Breast epithelium (tissue), 3 donors: ENCODE measurements at regions not wholly inside any gene's neighbourhood (a gene's known extent, or its start where the extent isn't known, plus 50 kb on each side); places are given as distances from the start of the nearest gene placed in this dataset.

Source experiments
- POLR2A ChIP-seq: fragments of 450-650 bp; IDR thresholded peaks from one replicate; pipeline ENCODE4 v1.6.1; 2016; ENCODE audit warnings: antibody characterized with exemption, mild to moderate bottlenecking, moderate library complexity
- POLR2AphosphoS5 ChIP-seq, 3 donors: sonication (generic); formaldehyde crosslinking; IDR thresholded peaks; one replicate each; pipeline ENCODE4 v1.6.1; 2017; ENCODE audit warnings: antibody characterized with exemption in 3 of 3
- TF ChIP-seq, protein P1 (sequence below), 3 donors: fragments of 450-650 bp; IDR thresholded peaks; one replicate each; pipeline ENCODE4 v1.5.1; 2016 to 2017; ENCODE audit warnings: antibody characterized with exemption in 3 of 3, mild to moderate bottlenecking in 3 of 3, moderate library complexity in 3 of 3

GRCh38 chr15:91649016-91649415, 204.5 kb upstream of the SLCO3A1 start:
- TF ChIP-seq, protein P1, sequence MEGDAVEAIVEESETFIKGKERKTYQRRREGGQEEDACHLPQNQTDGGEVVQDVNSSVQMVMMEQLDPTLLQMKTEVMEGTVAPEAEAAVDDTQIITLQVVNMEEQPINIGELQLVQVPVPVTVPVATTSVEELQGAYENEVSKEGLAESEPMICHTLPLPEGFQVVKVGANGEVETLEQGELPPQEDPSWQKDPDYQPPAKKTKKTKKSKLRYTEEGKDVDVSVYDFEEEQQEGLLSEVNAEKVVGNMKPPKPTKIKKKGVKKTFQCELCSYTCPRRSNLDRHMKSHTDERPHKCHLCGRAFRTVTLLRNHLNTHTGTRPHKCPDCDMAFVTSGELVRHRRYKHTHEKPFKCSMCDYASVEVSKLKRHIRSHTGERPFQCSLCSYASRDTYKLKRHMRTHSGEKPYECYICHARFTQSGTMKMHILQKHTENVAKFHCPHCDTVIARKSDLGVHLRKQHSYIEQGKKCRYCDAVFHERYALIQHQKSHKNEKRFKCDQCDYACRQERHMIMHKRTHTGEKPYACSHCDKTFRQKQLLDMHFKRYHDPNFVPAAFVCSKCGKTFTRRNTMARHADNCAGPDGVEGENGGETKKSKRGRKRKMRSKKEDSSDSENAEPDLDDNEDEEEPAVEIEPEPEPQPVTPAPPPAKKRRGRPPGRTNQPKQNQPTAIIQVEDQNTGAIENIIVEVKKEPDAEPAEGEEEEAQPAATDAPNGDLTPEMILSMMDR (IDR thresholded peaks at IDR 0.05): no peak
- TF ChIP-seq POLR2AphosphoS5 (IDR thresholded peaks at IDR 0.05) (no peak), POLR2A (no peak)
